CD14-positive monocyte (primary cell): ENCODE measurements at regions not wholly inside any gene's neighbourhood (a gene's known extent, or its start where the extent isn't known, plus 50 kb on each side); places are given as distances from the start of the nearest gene placed in this dataset.
A peak's percentile ranks its signal among the peaks of the same experiment; 100 is the strongest.

Experiments
- DNase-seq, 3 donors: peaks; one replicate each; pipeline ENCODE4 v3.0.0-alpha.2; 2011 to 2022
- H2AFZ ChIP-seq: 2 replicates; pipeline ENCODE4 v1.6.0; 2012; ENCODE audit warnings: mild to moderate bottlenecking, low read depth, low read length, inconsistent platforms; ENCODE audit not compliant: insufficient read depth, poor library complexity, severe bottlenecking
- H3K27ac ChIP-seq, 2 donors: 1 replicate in 1 of 2; 2 replicates in 1 of 2; pipeline ENCODE4 v1.5.1; 2012 to 2013; ENCODE audit warnings: low read length in 2 of 2, control low read depth in 1 of 2, inconsistent platforms in 1 of 2, low read depth in 1 of 2, mild to moderate bottlenecking in 1 of 2
- H3K27me3 ChIP-seq, 2 donors: one replicate each; pipeline versions ENCODE4 v1.6.0 to v1.6.1; 2011 to 2013; ENCODE audit warnings: low read length in 2 of 2; ENCODE audit not compliant: control insufficient read depth in 2 of 2, insufficient read depth in 2 of 2
- H3K36me3 ChIP-seq, 2 donors: replicated peaks in 1 of 2; 1 replicate in 1 of 2; 2 replicates in 1 of 2; pipeline versions ENCODE4 v1.5.1 to v1.6.1; 2012 to 2013; ENCODE audit warnings: low read length in 2 of 2, control low read depth in 1 of 2, inconsistent platforms in 1 of 2, mild to moderate bottlenecking in 1 of 2; ENCODE audit not compliant: insufficient read depth in 2 of 2, control insufficient read depth in 1 of 2
- H3K4me1 ChIP-seq, 2 donors: 1 replicate in 1 of 2; 2 replicates in 1 of 2; pipeline versions ENCODE4 v1.5.1 to v1.6.1; 2012 to 2013; ENCODE audit warnings: low read length in 2 of 2, control low read depth in 1 of 2, inconsistent platforms in 1 of 2, mild to moderate bottlenecking in 1 of 2, moderate library complexity in 1 of 2; ENCODE audit not compliant: insufficient read depth in 2 of 2, control insufficient read depth in 1 of 2
- H3K4me2 ChIP-seq: replicated peaks from 2 replicates; pipeline ENCODE3; 2012; ENCODE audit warnings: low read length, moderate library complexity, mild to moderate bottlenecking; ENCODE audit not compliant: poor library complexity, severe bottlenecking; ENCODE audit errors: extremely low read depth
- H3K4me3 ChIP-seq, 3 experiments: fragments of 200-600 bp in 1 of 3; sonication (generic) in 1 of 3; replicated peaks in 1 of 3; 1 replicate in 2 of 3; 2 replicates in 1 of 3; pipeline ENCODE4 v1.5.1; 2011 to 2013; ENCODE audit warnings: low read length in 3 of 3, mild to moderate bottlenecking in 3 of 3, control low read depth in 2 of 3, low read depth in 2 of 3, inconsistent platforms in 1 of 3, moderate library complexity in 1 of 3
- H3K79me2 ChIP-seq: 2 replicates; pipeline ENCODE4 v1.6.0; 2012; ENCODE audit warnings: mild to moderate bottlenecking, control low read depth, inconsistent platforms, low read length, moderate library complexity; ENCODE audit not compliant: insufficient read depth
- H3K9ac ChIP-seq: 2 replicates; pipeline ENCODE4 v1.6.0; 2017; ENCODE audit warnings: low read length, mild to moderate bottlenecking; ENCODE audit not compliant: insufficient read depth, poor library complexity, severe bottlenecking
- H3K9me3 ChIP-seq, 2 donors: replicated peaks in 1 of 2; 1 replicate in 1 of 2; 2 replicates in 1 of 2; pipeline versions ENCODE4 v1.5.1 to v1.6.1; 2012 to 2013; ENCODE audit warnings: low read length in 2 of 2, control low read depth in 1 of 2; ENCODE audit not compliant: control insufficient read depth in 1 of 2, insufficient read depth in 1 of 2
- H4K20me1 ChIP-seq: 2 replicates; pipeline ENCODE4 v1.6.0; 2012; ENCODE audit warnings: mild to moderate bottlenecking, low read length, control low read depth, moderate library complexity; ENCODE audit not compliant: insufficient read depth
- H3K27ac Mint-ChIP-seq, 7 donors: one replicate each; pipeline ENCODE4 v1.8.0; 2020; ENCODE audit warnings: mild to moderate bottlenecking in 7 of 7, mixed read lengths in 7 of 7, moderate library complexity in 6 of 7, inconsistent platforms in 2 of 7
- H3K27me3 Mint-ChIP-seq, 3 donors: one replicate each; pipeline ENCODE4 v1.8.0; 2021 to 2022; ENCODE audit warnings: low read depth in 3 of 3, mild to moderate bottlenecking in 3 of 3, mixed read lengths in 3 of 3, moderate library complexity in 3 of 3, inconsistent platforms in 1 of 3
- H3K36me3 Mint-ChIP-seq, 2 donors: one replicate each; pipeline ENCODE4 v1.8.0; 2020; ENCODE audit warnings: mixed read lengths in 2 of 2, inconsistent platforms in 1 of 2, mild to moderate bottlenecking in 1 of 2
- H3K4me1 Mint-ChIP-seq: one replicate; pipeline ENCODE4 v1.8.0; 2020; ENCODE audit warnings: mild to moderate bottlenecking, mixed read lengths
- H3K4me3 Mint-ChIP-seq, 2 donors: one replicate each; pipeline ENCODE4 v1.8.0; 2020; ENCODE audit warnings: mild to moderate bottlenecking in 2 of 2, mixed read lengths in 2 of 2, moderate library complexity in 1 of 2
- H3K9me3 Mint-ChIP-seq, 7 donors: one replicate each; pipeline ENCODE4 v1.8.0; 2020 to 2022; ENCODE audit warnings: mixed read lengths in 7 of 7, mild to moderate bottlenecking in 6 of 7, moderate library complexity in 6 of 7, inconsistent platforms in 2 of 7
- WGBS: methylation state at CpG from one replicate; pipeline ENCODE4 v1.1.5; 2013; ENCODE audit warnings: missing lambda C conversion rate; ENCODE audit not compliant: insufficient coverage; 5-methylcytosine and 5-hydroxymethylcytosine counted together
- intact Hi-C, 2 donors: fragments of 100-400 bp; cut with micrococcal nuclease; formaldehyde crosslinking; loops; one replicate each; pipeline versions ENCODE4 v1.15.0 to v1.15.1; 2023
- TF ChIP-seq, protein P1 (sequence below): fragments of 200-600 bp; IDR thresholded peaks from one replicate; pipeline ENCODE4 v1.8.0; 2022; ENCODE audit warnings: antibody characterized with exemption, mild to moderate bottlenecking

DNA sequence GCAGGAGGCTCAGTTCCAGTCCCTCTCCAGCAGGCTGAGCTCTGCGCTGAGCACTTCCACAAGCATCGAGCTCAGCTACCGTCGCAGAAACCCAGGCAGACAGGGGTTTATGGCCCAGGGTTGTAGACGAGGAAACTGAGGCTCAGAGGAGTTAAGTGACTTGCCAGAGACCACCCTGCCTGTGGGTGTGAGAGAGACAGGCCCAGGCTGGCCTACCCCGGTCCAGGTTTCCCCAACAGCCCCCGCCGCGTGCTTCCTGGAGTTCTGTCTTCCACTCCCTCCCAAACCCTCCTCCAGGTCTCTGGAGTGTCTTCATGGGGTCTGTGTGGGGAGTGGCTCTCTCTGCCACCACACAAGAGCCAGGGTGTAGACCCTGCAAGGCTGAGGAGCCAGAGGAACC lies 615.9 kb downstream of the PTPRU start:
- Histone ChIP-seq H3K4me3 (no peak overlapping the region), H3K9me3 (no peaks in the 10 kb centered on the region), H3K4me2 (no peak overlapping the region), H3K9ac (no peak overlapping the region), H2AFZ (no peak overlapping the region), H4K20me1 (no peaks in the 10 kb centered on the region), H3K27ac (no peak overlapping the region), H3K36me3 (no peaks in the 10 kb centered on the region), H3K4me1 (no peaks in the 10 kb centered on the region), H3K27me3 (no peaks in the 10 kb centered on the region), H3K79me2 (no peaks in the 10 kb centered on the region)
- intact Hi-C loops, result loop anchor here in 1 of 2 donors (5.0 kb wide), 1 partner anchor 615 kb away; the partner anchor contains the start of gene PTPRU
- H3K27me3 Mint-ChIP-seq, result peaks cover 0 to 7% (median 4%) of the 10 kb centered on the region in 3 donors
- no peaks in the 10 kb centered on the region for H3K4me1 Mint-ChIP-seq
- TF ChIP-seq, protein P1, sequence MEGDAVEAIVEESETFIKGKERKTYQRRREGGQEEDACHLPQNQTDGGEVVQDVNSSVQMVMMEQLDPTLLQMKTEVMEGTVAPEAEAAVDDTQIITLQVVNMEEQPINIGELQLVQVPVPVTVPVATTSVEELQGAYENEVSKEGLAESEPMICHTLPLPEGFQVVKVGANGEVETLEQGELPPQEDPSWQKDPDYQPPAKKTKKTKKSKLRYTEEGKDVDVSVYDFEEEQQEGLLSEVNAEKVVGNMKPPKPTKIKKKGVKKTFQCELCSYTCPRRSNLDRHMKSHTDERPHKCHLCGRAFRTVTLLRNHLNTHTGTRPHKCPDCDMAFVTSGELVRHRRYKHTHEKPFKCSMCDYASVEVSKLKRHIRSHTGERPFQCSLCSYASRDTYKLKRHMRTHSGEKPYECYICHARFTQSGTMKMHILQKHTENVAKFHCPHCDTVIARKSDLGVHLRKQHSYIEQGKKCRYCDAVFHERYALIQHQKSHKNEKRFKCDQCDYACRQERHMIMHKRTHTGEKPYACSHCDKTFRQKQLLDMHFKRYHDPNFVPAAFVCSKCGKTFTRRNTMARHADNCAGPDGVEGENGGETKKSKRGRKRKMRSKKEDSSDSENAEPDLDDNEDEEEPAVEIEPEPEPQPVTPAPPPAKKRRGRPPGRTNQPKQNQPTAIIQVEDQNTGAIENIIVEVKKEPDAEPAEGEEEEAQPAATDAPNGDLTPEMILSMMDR, result no peak
- H3K9me3 Mint-ChIP-seq, result no peaks in the 10 kb centered on the region
- no peak overlapping the region for H3K4me3 Mint-ChIP-seq
- DNase-seq, result no peak
- no peak overlapping the region for H3K27ac Mint-ChIP-seq
- no peaks in the 10 kb centered on the region for H3K36me3 Mint-ChIP-seq
- WGBS, result 85% methylated on average over 5 of the region's 9 CpGs

DNA sequence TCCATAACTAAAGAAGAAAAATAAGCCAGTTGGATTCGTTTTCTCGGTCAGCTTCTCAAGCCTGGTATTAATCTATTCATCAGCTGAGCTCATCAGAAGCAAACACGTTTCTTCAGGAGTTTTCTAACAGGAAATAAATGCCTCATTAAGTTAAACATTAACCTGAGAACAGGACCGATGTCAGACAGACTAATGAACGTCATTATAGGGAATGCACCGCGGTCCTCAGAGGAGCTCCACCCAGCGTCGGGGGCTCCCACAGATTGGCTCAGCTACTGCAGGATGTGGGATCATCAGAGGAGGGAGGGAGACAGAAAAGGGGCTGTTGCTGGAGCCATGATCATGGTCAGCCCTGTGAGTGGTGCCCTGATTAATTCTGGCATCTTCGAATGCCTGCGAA lies 615.4 kb downstream of the PTPRU start:
- TF ChIP-seq, protein P1, result no peak
- WGBS, result 85% methylated on average over 10 of the region's 11 CpGs
- DNase-seq, result no peak
- Mint-ChIP-seq H3K4me3 (no peak overlapping the region), H3K9me3 (no peaks in the 10 kb centered on the region), H3K36me3 (no peaks in the 10 kb centered on the region), H3K27ac (peak overlapping the region in 1 of 7 donors; percentile 31), H3K27me3 (peaks cover 0 to 7% (median 4%) of the 10 kb centered on the region in 3 donors), H3K4me1 (no peaks in the 10 kb centered on the region)
- H3K27me3 ChIP-seq, result no peaks in the 10 kb centered on the region
- intact Hi-C loops, result loop anchor here in 1 of 2 donors (5.0 kb wide), 1 partner anchor 614 kb away; the partner anchor contains the start of gene PTPRU
- H3K9me3 ChIP-seq, result no peaks in the 10 kb centered on the region
- no peak overlapping the region for H2AFZ ChIP-seq
- no peak overlapping the region for H3K9ac ChIP-seq
- no peaks in the 10 kb centered on the region for H4K20me1 ChIP-seq
- no peaks in the 10 kb centered on the region for H3K79me2 ChIP-seq
- H3K27ac ChIP-seq, result no peak overlapping the region
- no peak overlapping the region for H3K4me2 ChIP-seq
- no peaks in the 10 kb centered on the region for H3K36me3 ChIP-seq
- H3K4me1 ChIP-seq, result no peaks in the 10 kb centered on the region
- H3K4me3 ChIP-seq, result no peak overlapping the region
